HG02571 (cell line): ENCODE measurements at regions not wholly inside any gene's neighbourhood (a gene's known extent, or its start where the extent isn't known, plus 50 kb on each side); places are given as distances from the start of the nearest gene placed in this dataset.
"Not testable (repeated sequence)": the region's sequence is repeated elsewhere in the genome, so short reads cannot be mapped to it uniquely, and the experiment has no call there.

Source experiments
- ATAC-seq: cut with Tn5 transposase; IDR thresholded peaks from one replicate; pipeline ENCODE4 v1.9.1; 2021; ENCODE audit warnings: mild to moderate bottlenecking, moderate library complexity; ENCODE audit not compliant: unreplicated experiment

GRCh38 chr1:169048043-169048442 is 58.4 kb upstream of the ATP1B1 start:
- ATAC-seq, result no peak

GRCh38 chr1:169049258-169049938 is 57.1 kb upstream of the ATP1B1 start:
- ATAC-seq, result no peak

DNA sequence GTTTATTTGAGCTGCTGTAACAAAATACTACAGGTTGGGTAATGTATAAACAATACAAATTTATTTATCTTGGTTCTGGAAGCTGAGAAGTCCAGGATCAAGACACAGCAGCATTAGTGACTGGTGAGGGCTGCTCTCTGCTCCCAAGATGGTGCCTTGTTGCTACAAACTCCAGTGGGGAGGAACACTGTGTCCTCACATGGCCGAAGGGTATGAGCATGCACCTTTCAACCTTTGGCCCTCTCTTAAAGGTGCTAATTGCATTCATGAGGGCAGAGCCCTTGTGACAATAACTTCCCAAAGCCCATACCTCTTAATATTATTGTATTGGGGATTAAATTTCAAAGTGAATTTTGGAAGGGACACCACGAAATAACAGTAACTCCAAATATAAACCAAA is 55.3 kb upstream of the ATP1B1 start:
- ATAC-seq, result no peak

DNA sequence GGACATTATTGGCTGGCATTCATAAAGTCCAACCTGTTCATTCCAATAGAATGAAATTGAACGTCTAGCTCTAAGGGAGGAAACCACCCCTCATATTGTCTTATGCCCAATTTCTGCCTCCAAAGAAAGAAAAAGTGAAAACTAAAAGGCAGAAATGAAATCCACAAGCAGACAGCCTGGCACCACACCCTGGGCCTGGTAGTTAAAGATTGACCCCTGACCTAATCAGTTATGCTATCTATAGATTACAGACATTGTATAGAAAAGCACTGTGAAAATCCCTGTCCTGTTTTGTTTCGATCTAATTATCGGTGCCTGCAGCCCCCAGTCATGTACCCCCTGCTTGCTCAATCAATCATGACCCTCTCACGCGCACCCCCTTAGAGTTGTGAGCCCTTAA is 54.3 kb upstream of the ATP1B1 start:
- not testable (repeated sequence) for ATAC-seq

- ATAC-seq, result no peak
Measured at GRCh38 chr1:169052727-169053126, 53.8 kb upstream of the ATP1B1 start.

GRCh38 chr1:169053196-169053595 is 53.3 kb upstream of the ATP1B1 start:
- no peak for ATAC-seq
